ENCODE measurements at regions not wholly inside any gene's neighbourhood (a gene's known extent, or its start where the extent isn't known, plus 50 kb on each side); places are given as distances from the start of the nearest gene placed in this dataset.
A peak's percentile ranks its signal among the peaks of the same experiment; 100 is the strongest.
"Not testable (repeated sequence)": the region's sequence is repeated elsewhere in the genome, so short reads cannot be mapped to it uniquely, and the experiment has no call there.

DNA sequence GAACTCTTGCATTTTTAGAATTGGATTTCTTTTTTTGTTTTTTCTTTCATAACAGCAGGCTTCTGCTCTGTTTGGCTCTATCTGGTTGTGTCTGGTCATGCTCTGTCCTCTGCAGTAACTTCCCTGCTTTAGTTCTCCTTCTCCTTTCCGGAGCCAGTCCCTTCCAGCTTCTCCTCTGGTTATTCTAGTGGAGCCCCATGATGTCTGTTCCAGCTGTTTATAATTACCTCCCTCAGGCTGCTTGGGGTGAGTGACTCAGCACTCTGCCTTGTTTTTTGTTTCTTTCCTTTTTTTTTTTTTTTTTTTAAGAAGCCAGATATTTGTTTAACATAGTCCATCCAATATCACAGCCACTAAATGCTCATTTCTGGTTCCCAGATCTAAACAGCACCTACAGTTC, 409.6 kb downstream of the MAFB start:
- ChIA-PET POLR2A (interaction anchor here (2.7 kb wide), 1 partner anchor 410 kb away, joined by 17 read pairs; the partner anchor contains the start of gene MAFB), CTCF (interaction anchor here (1.0 to 2.1 kb wide), 3 partner anchors 11 to 411 kb away, joined by 3 to 7 read pairs (median 6); no protein-coding TSS in a partner anchor)
- peak; percentile 37 for DNase-seq (ENCODE audit: low read depth, low spot score)
- H3K4me3 ChIP-seq (ENCODE audit: low read depth, low read length), result no peak overlapping the region
- TF ChIP-seq, protein P1, sequence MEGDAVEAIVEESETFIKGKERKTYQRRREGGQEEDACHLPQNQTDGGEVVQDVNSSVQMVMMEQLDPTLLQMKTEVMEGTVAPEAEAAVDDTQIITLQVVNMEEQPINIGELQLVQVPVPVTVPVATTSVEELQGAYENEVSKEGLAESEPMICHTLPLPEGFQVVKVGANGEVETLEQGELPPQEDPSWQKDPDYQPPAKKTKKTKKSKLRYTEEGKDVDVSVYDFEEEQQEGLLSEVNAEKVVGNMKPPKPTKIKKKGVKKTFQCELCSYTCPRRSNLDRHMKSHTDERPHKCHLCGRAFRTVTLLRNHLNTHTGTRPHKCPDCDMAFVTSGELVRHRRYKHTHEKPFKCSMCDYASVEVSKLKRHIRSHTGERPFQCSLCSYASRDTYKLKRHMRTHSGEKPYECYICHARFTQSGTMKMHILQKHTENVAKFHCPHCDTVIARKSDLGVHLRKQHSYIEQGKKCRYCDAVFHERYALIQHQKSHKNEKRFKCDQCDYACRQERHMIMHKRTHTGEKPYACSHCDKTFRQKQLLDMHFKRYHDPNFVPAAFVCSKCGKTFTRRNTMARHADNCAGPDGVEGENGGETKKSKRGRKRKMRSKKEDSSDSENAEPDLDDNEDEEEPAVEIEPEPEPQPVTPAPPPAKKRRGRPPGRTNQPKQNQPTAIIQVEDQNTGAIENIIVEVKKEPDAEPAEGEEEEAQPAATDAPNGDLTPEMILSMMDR (IDR thresholded peaks at IDR 0.05; ENCODE audit: insufficient read depth, low read length, missing control alignments), result no peak

DNA sequence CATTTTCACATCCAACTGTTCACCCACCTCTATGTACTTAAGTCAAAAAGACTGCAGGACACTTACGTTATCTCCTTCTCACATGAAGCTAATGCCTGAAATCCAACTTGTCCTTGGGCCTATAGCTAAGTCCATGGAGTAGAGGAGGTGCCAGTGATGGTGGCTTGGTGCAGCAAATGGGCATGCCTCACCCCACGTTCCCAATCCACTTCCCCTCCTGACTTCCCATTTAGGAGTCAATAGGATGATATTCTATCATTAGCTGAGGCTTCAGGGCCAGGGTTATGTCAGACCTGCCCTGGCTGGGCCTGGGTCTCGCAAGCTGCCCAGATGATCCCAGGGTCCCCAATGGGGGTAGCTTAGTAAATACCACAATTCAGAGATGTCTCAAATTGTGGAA, 410.4 kb downstream of the MAFB start:
- TF ChIP-seq, protein P1 (IDR thresholded peaks at IDR 0.05; ENCODE audit: insufficient read depth, low read length, missing control alignments), result no peak
- CTCF ChIA-PET, result interaction anchor here (1.4 to 2.1 kb wide), 2 partner anchors 10 to 411 kb away, joined by 7 to 8 read pairs; partner anchors contain the start of gene MAFB
- DNase-seq (ENCODE audit: low read depth, low spot score), result no peak
- POLR2A ChIA-PET, result interaction anchor here (2.7 kb wide), 1 partner anchor 410 kb away, joined by 17 read pairs; the partner anchor contains the start of gene MAFB
- no peak overlapping the region for H3K4me3 ChIP-seq (ENCODE audit: low read depth, low read length)

DNA sequence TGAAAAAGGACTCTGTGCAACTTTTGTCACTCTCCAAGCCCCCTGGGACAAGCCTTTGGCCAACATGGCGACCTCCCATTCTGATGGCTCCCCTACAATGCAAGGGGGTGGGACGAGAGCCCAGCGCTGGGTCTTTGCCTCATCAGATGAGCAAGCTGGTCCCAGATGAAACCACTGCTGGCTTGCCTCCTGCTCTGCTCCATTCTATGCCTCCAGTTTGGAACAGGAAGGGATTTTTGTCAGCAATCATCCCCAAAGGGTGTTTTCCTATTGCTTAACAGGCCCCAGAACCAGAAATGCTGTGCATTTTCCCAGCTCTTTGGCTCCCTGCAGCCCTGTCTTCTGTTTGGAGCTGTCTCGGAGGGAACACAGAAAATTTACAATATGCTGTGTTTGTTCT, 412.7 kb downstream of the MAFB start:
- TF ChIP-seq, protein P1 (IDR thresholded peaks at IDR 0.05; ENCODE audit: insufficient read depth, low read length, missing control alignments), result no peak
- CTCF ChIA-PET, result no interaction called here
- POLR2A ChIA-PET, result no interaction called here
- DNase-seq (ENCODE audit: low read depth, low spot score), result no peak
- no peak overlapping the region for H3K4me3 ChIP-seq (ENCODE audit: low read depth, low read length)

DNA sequence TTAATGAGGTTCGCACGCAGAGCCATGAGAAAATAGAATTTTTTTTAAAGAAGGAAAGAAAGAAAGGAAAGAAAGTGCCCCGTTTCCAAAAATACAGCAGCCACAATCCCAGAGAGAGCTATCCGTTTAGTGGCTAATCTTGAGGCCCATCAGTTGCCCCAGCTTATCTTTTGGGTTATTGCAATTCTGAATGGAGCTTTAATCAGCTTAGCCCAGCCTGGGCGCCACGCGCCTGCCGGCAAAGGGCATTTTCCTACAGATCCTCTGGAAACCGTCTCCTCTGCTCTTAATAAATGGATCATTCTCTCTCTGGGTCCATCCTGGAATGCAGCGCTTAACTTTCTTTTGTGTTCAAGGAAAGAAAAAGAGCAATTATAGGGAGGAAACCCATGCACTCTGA, 413.3 kb downstream of the MAFB start:
- ChIA-PET CTCF (no interaction called here), POLR2A (no interaction called here)
- TF ChIP-seq, protein P1 (IDR thresholded peaks at IDR 0.05; ENCODE audit: insufficient read depth, low read length, missing control alignments), result no peak
- no peak overlapping the region for H3K4me3 ChIP-seq (ENCODE audit: low read depth, low read length)
- DNase-seq (ENCODE audit: low read depth, low spot score), result no peak

DNA sequence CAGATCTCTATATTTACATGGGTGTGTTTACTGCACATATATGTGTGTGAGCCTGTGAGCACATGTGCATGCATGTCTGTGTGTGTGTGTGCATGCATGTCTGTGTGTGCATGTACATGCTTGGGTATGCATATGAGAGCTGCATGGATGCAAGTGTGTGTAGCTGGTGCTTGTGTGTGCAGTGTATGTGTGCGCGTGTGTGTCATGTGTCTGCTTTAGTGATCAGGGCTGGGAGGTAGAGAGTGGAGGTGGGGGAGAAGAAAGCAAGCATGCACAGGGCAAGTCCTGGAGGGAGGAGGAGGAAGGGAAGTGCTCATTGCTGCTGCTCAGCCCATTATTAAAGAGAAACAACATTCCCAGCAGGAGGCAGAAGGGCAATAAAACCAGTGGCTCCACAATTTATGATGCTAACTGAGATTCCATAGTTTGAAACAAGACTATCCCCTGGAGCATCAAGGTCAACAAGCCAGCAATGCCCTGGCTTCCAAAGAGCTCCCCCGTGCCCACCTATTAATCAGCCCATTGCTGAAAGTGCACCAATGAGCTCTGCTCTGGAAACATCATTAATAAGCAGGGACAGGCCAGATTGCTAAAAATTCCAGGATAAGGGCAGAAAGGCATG, 414.0 kb downstream of the MAFB start:
- CTCF ChIA-PET, result no interaction called here
- no peak for DNase-seq (ENCODE audit: low read depth, low spot score)
- H3K4me3 ChIP-seq (ENCODE audit: low read depth, low read length), result no peak overlapping the region
- POLR2A ChIA-PET, result no interaction called here
- TF ChIP-seq, protein P1 (IDR thresholded peaks at IDR 0.05; ENCODE audit: insufficient read depth, low read length, missing control alignments), result no peak

DNA sequence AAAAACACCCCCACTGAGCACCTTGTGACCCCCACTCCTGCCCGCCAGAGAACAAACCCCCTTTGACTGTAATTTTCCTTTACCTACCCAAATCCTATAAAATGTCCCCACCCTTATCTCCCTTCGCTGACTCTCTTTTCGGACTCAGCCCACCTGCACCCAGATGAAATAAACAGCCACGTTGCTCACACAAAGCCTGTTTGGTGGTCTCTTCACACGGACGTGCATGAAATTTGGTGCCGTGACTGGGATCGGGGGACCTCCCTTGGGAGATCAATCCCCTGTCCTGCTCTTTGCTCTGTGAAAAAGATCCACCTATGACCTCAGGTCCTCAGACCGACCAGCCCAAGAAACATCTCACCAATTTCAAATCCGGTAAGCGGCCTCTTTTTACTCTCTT, 419.8 kb downstream of the MAFB start:
- H3K4me3 ChIP-seq (ENCODE audit: low read depth, low read length); DNase-seq (ENCODE audit: low read depth, low spot score); POLR2A ChIA-PET: not testable (repeated sequence)
- CTCF ChIA-PET, result interaction anchor here (1.9 to 5.1 kb wide), 2 partner anchors 9 to 420 kb away, joined by 7 to 46 read pairs; partner anchors contain the start of gene MAFB

Data from AG04449 (cell line).